ENCODE measurements at regions not wholly inside any gene's neighbourhood (a gene's known extent, or its start where the extent isn't known, plus 50 kb on each side); places are given as distances from the start of the nearest gene placed in this dataset.
A peak's percentile ranks its signal among the peaks of the same experiment; 100 is the strongest.

DNA sequence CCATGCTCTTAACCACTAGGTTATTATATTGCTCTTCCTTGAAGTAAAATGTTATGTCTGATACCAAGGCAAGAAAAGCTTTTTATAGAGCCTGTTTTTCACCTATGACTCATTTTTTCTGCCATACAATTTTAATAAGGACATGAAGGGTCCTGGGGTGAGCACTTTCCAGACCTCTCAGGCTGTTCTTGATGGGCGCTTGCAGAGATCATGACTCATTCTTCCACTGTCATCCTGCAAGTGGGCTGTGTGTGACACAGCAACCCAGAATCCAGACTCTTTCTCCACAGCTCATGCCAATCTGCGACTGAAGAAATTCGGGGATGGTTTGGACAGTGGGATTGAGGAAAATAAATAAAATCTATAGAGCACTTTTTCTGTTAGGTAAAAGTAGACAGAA lies 506.7 kb upstream of the NBEA start:
- no peak overlapping the region for H3K27ac ChIP-seq
- TF ChIP-seq ZFX (IDR thresholded peaks at IDR 0.05; ENCODE audit: borderline replicate concordance) = no peak
- TF ChIP-seq, protein P1, sequence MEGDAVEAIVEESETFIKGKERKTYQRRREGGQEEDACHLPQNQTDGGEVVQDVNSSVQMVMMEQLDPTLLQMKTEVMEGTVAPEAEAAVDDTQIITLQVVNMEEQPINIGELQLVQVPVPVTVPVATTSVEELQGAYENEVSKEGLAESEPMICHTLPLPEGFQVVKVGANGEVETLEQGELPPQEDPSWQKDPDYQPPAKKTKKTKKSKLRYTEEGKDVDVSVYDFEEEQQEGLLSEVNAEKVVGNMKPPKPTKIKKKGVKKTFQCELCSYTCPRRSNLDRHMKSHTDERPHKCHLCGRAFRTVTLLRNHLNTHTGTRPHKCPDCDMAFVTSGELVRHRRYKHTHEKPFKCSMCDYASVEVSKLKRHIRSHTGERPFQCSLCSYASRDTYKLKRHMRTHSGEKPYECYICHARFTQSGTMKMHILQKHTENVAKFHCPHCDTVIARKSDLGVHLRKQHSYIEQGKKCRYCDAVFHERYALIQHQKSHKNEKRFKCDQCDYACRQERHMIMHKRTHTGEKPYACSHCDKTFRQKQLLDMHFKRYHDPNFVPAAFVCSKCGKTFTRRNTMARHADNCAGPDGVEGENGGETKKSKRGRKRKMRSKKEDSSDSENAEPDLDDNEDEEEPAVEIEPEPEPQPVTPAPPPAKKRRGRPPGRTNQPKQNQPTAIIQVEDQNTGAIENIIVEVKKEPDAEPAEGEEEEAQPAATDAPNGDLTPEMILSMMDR (IDR thresholded peaks at IDR 0.05) = no peak

DNA sequence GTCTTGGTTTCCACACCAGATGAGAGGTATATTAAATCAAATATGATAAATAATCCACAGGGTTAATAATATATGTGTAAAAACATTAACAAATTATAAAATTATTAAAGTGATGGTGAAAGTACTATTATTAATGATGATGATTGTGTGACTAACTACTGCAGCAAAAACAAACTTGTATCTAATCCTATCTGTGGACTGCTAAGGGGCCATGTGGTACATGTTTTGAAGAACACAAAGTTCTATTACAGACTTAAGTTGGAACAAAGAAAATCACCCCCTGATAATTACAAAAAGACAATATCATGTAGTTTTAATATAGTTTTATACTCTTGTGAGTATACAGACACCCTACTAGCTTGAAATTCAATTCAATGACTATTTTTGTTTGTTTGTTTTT lies 504.2 kb upstream of the NBEA start:
- TF ChIP-seq, protein P1 (IDR thresholded peaks at IDR 0.05) = no peak
- no peak for TF ChIP-seq ZFX (IDR thresholded peaks at IDR 0.05; ENCODE audit: borderline replicate concordance)
- H3K27ac ChIP-seq = no peak overlapping the region

DNA sequence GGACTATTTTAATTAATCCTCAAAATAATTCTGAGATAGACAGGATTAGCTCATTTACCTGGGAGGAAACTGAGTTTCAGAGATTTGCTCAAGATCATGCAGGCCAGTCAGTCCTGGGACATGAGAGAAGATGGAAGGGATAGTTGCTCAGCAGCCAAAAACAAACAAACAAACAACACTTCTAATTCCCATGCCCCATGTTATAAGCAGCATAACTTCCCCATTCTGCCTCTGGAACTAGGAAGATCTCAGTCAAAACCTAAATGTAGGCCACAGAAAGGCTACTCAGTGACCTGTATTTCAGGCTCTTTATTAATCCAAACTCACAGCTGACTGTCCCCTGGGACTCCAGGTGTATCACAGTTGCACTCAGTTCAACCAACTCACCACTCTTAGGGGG lies 489.2 kb upstream of the NBEA start:
- TF ChIP-seq, protein P1 (IDR thresholded peaks at IDR 0.05) = no peak
- TF ChIP-seq ZFX (IDR thresholded peaks at IDR 0.05; ENCODE audit: borderline replicate concordance) = no peak
- no peak overlapping the region for H3K27ac ChIP-seq

DNA sequence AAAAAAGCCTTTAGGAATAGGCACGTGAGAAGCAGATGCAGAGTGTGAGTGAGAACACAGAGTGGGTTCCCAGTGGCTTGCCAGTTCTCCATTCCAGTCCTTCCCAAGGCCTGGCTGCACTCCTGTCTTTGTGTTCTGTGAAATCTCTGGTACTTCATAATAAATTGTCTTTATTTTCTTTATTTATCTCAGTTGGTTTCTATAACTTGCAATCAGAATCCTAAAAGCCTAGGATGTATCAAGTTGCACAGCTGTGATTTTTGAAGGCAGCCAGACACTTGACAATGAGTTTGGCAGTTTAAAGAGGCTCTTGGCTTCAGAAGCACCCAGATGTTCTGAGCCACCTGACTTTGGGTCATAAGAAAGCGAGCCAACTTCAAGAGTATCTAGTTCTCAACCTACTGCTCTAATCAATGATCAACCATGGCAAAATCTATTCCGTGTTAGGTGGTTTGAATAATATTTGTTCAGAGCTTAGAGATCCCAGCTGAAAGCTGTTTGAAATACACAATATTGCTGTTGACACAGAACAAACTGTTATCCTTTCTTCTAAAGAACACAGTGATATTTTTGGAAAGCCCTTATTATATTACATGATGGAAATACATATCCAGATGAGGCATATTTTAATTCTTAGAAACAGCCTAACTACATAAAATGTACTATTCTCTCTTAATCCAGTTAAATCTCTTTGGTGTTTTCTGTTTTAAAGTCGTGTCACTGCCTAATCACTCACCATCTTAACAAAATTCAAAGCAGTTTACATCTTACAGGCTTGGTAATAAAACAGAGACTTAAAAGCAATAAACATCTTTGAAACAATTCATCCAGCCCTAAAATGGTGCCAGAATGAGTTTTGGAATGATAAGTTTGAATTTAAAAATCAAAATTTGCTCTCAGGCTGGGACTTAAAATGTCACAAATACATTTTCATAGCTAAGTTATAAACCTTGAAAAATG lies 483.0 kb upstream of the NBEA start:
- H3K27ac ChIP-seq = peak overlapping the region; percentile 15
- no peak for TF ChIP-seq ZFX (IDR thresholded peaks at IDR 0.05; ENCODE audit: borderline replicate concordance)
- TF ChIP-seq, protein P1 (IDR thresholded peaks at IDR 0.05) = no peak

DNA sequence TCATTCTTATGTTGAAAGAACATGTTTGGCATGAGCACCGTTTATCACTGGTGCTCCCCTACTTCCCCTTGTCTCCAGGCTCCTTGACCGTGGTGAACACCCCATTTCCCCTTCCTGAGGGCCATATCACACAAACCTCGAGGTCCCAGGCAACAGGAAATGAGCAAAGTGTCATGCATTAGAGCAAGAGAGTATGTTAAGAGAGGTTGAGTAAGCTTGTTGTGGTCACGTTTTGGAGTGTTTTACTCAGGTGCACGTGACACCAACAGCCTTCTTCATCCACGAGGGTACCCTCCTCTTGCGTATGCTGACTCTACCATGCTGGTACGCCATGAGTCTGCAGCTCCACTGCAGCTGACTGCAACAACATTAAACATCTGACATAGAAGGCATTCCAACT lies 482.2 kb upstream of the NBEA start:
- no peak for TF ChIP-seq ZFX (IDR thresholded peaks at IDR 0.05; ENCODE audit: borderline replicate concordance)
- TF ChIP-seq, protein P1 (IDR thresholded peaks at IDR 0.05) = no peak
- H3K27ac ChIP-seq = no peak overlapping the region

DNA sequence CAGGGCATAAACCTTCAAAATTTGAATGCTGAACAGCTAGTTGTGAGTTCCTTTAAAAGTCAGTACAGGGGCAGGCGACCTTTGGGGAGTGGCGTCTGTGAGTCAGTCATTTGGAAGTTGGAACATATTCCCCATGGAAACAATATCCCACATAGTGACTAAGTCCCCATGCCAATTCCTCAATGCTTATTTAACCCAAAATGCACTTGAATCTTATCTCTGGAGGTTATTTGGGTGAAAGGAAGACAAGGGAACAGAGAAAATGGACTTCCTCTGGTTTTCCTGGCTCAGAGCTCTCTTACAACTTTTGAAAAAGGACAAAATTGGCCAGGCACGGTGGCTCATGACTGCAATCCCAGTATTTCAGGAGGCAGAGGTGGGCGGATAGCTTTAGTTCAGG lies 479.2 kb upstream of the NBEA start:
- H3K27ac ChIP-seq = no peak overlapping the region
- TF ChIP-seq ZFX (IDR thresholded peaks at IDR 0.05; ENCODE audit: borderline replicate concordance) = no peak
- TF ChIP-seq, protein P1 (IDR thresholded peaks at IDR 0.05) = no peak

DNA sequence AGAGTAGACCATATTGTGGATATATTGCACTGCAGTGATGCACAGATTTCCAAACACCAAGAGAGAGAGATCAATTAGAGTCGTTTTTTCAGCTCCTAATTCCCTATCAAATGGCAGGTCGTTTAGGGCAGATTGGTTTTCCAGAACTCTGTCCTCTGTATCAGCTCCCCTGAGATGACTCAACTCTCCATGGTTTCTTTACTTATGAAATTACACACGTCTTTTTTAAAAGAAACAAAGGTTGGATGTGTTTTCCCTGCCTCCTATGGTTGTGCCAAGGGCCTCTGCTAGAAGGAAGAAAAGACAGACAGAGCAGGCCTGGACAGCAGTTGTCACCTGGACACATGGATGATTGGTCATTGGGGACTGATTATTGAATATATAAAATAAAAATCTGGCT lies 478.1 kb upstream of the NBEA start:
- TF ChIP-seq ZFX (IDR thresholded peaks at IDR 0.05; ENCODE audit: borderline replicate concordance) = no peak
- TF ChIP-seq, protein P1 (IDR thresholded peaks at IDR 0.05) = no peak
- no peak overlapping the region for H3K27ac ChIP-seq

Measured in 22Rv1 (cell line).